ENCODE measurements at regions not wholly inside any gene's neighbourhood (a gene's known extent, or its start where the extent isn't known, plus 50 kb on each side); places are given as distances from the start of the nearest gene placed in this dataset.
A peak's percentile ranks its signal among the peaks of the same experiment; 100 is the strongest.

- TF ChIP-seq SRSF7 (optimal IDR thresholded peaks at IDR 0.05; ENCODE audit: low read depth, low read length) (no peak), FOSL1 (tag; conservative IDR thresholded peaks at IDR 0.05) (peak; percentile 39; the same call in 1 of the 2 replicates)
Measured at GRCh38 chr6:17032988-17033634, 68.7 kb upstream of the STMND1 start (continued).

GRCh38 chr6:17032590-17032987, 69.3 kb upstream of the STMND1 start:
- no peaks in the 10 kb centered on the region for H3K4me1 ChIP-seq (replicated peaks in 1 of 2; ENCODE audit: control insufficient read depth in 2 of 2, insufficient read depth in 2 of 2, low read length in 2 of 2)
- CTCF ChIA-PET (ENCODE audit: low intra/inter-chr PET ratio): no interaction called here
- ATAC-seq (no peak), DNase-seq (ENCODE audit: extremely low read depth in 1 of 4, low spot score in 3 of 4) (no peak), FAIRE-seq (no peak)
- H3K4me3 ChIP-seq: no peak overlapping the region
- no peak overlapping the region for H3K9ac ChIP-seq (ENCODE audit: insufficient read depth in 1 of 2, low read depth in 2 of 2, low read length in 2 of 2)
- POLR2A ChIA-PET: no interaction called here
- H3K27me3 ChIP-seq (ENCODE audit: control insufficient read depth in 2 of 2, insufficient read depth in 2 of 2, low read length in 2 of 2): peaks cover 3 to 12% of the 10 kb centered on the region in 2 experiments
- WGBS (ENCODE audit: insufficient coverage, low coverage, missing lambda C conversion rate): 2% methylated on average over 3 of the region's 3 CpGs
- H3K79me2 ChIP-seq (ENCODE audit: control insufficient read depth, insufficient read depth, low read length): no peaks in the 10 kb centered on the region
- in situ Hi-C loops (cut with MboI): no loop called here
- TF ChIP-seq ZBTB43 (CRISPR knock-in tag; IDR thresholded peaks at IDR 0.05) (no peak), ZBED1 (IDR thresholded peaks at IDR 0.05) (no peak), MITF (IDR thresholded peaks at IDR 0.05) (no peak), E2F6 (IDR thresholded peaks at IDR 0.05; ENCODE audit: borderline replicate concordance in 1 of 2, extremely low read depth in 1 of 2, insufficient read depth in 1 of 2, insufficient read length in 1 of 2, low read depth in 1 of 2, low read length in 1 of 2, poor library complexity in 1 of 2, severe bottlenecking in 1 of 2) (no peak), ZNF282 (CRISPR knock-in tag; IDR thresholded peaks at IDR 0.05) (no peak), FOXJ2 (tag; IDR thresholded peaks at IDR 0.05) (no peak), BRCA1 (IDR thresholded peaks at IDR 0.05) (no peak), BRCA1 (CRISPR knock-in tag; IDR thresholded peaks at IDR 0.05) (no peak), ESRRB (CRISPR knock-in tag; IDR thresholded peaks at IDR 0.05; ENCODE audit: borderline replicate concordance) (no peak), TFAM (CRISPR knock-in tag; conservative IDR thresholded peaks at IDR 0.05) (no peak), NUFIP1 (IDR thresholded peaks at IDR 0.05; ENCODE audit: partially characterized antibody) (no peak), ADNP (tag; IDR thresholded peaks at IDR 0.05) (no peak), TFE3 (CRISPR knock-in tag; IDR thresholded peaks at IDR 0.05) (no peak), HDAC1 (IDR thresholded peaks at IDR 0.05) (no peak), TRIM28 (IDR thresholded peaks at IDR 0.05) (no peak), MEF2A (IDR thresholded peaks at IDR 0.05; ENCODE audit: control insufficient read depth, low read depth, low read length) (no peak)
- BruUV-seq (replicated peaks): no TSS peak
- intact Hi-C loops (cut with micrococcal nuclease): no loop called here
- H3K9me3 ChIP-seq (replicated peaks; ENCODE audit: control insufficient read depth, insufficient read depth, low read depth, low read length): no peaks in the 10 kb centered on the region
- H3K36me3 ChIP-seq (ENCODE audit: control insufficient read depth, insufficient read depth, low read length): no peaks in the 10 kb centered on the region
- no peak overlapping the region for H3K4me2 ChIP-seq (ENCODE audit: insufficient read depth, low read length)
- no peaks in the 10 kb centered on the region for H4K20me1 ChIP-seq (replicated peaks; ENCODE audit: control insufficient read depth, insufficient read depth, low read length)
- no peaks in the 10 kb centered on the region for H3K9me1 ChIP-seq (ENCODE audit: control insufficient read depth, insufficient read depth, low read length)
- no peak overlapping the region for H3K27ac ChIP-seq (ENCODE audit: extremely low read depth, low read depth, low read length)
- no peak overlapping the region for H2AFZ ChIP-seq (ENCODE audit: low read depth, low read length)

All from K562 (cell line).